GM23248 (cell line): ENCODE measurements at regions not wholly inside any gene's neighbourhood (a gene's known extent, or its start where the extent isn't known, plus 50 kb on each side); places are given as distances from the start of the nearest gene placed in this dataset.

Experiments
- EZH2 ChIP-seq: fragments of 200-600 bp; sonication (generic); IDR thresholded peaks from 2 replicates; pipeline ENCODE4 v1.6.1; 2018; ENCODE audit warnings: antibody characterized with exemption, mild to moderate bottlenecking; ENCODE audit not compliant: insufficient read depth, poor library complexity, severe bottlenecking
- EZH2phosphoT487 ChIP-seq: fragments of 200-600 bp; sonication (generic); IDR thresholded peaks from 2 replicates; pipeline ENCODE4 v1.6.1; 2018; ENCODE audit warnings: antibody characterized with exemption, moderate library complexity, mild to moderate bottlenecking, low read depth; ENCODE audit not compliant: insufficient read depth

- no peak for TF ChIP-seq EZH2phosphoT487
- no peak for TF ChIP-seq EZH2
These were observed 158.2 kb downstream of the BARHL2 start for GRCh38 chr1:90558754-90559378.
